Ishikawa (cell line): ENCODE measurements at regions not wholly inside any gene's neighbourhood (a gene's known extent, or its start where the extent isn't known, plus 50 kb on each side); places are given as distances from the start of the nearest gene placed in this dataset.

Source experiments
- CEBPB ChIP-seq: IDR thresholded peaks from 2 replicates; pipeline ENCODE4 v1.6.1; 2012
- CREB1 ChIP-seq: IDR thresholded peaks from 2 replicates; pipeline ENCODE4 v1.6.1; 2012; ENCODE audit warnings: low read depth
- EGR1 ChIP-seq: IDR thresholded peaks from 2 replicates; pipeline ENCODE4 v1.6.1; 2012
- EP300 ChIP-seq: IDR thresholded peaks from 2 replicates; pipeline ENCODE4 v1.6.1; 2012; ENCODE audit warnings: borderline replicate concordance
- FOXM1 ChIP-seq: IDR thresholded peaks from 2 replicates; pipeline ENCODE4 v1.6.1; 2012; ENCODE audit warnings: low read depth, borderline replicate concordance
- NFIC ChIP-seq: IDR thresholded peaks from 2 replicates; pipeline ENCODE4 v1.6.1; 2012
- RAD21 ChIP-seq: IDR thresholded peaks from 2 replicates; pipeline ENCODE4 v1.6.1; 2012; ENCODE audit warnings: low read depth
- TAF1 ChIP-seq: IDR thresholded peaks from 2 replicates; pipeline ENCODE4 v1.6.1; 2012; ENCODE audit warnings: low read depth, mild to moderate bottlenecking
- TCF12 ChIP-seq: IDR thresholded peaks from 2 replicates; pipeline ENCODE4 v1.6.1; 2012; ENCODE audit warnings: low read depth
- TEAD4 ChIP-seq: IDR thresholded peaks from 2 replicates; pipeline ENCODE4 v1.6.1; 2012
- YY1 ChIP-seq: IDR thresholded peaks from 2 replicates; pipeline ENCODE4 v1.6.1; 2012; ENCODE audit warnings: low read depth
- ZBTB7A ChIP-seq: IDR thresholded peaks from 2 replicates; pipeline ENCODE4 v1.6.1; 2012; ENCODE audit warnings: low read depth
- TF ChIP-seq, protein P1 (sequence below): IDR thresholded peaks from 2 replicates; pipeline ENCODE4 v1.6.1; 2012; ENCODE audit warnings: low read depth, mild to moderate bottlenecking
- TF ChIP-seq, protein P2 (sequence below): IDR thresholded peaks from 2 replicates; pipeline ENCODE4 v1.6.1; 2012
- TF ChIP-seq, protein P3 (sequence below): IDR thresholded peaks from 2 replicates; pipeline ENCODE4 v1.6.1; 2012

DNA sequence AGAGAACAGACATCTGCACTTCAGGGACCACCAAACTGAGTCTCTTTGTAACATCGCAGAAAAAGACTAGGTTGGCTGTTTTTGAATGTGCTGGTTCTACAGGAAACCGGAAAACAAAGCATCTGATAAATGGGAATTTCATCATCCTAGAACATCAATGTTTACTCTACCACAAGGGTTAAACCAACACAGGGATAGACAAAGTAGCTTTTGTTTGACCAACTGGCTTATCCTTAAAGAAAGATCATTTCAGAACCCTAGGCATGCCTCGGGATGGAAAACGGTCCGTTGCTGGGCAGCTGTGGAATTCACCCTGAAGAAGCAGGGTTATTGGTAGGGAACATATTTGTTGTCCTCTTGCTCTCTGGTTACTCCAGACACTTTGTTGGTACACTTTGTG is 2355.5 kb upstream of the AGA start:
- TF ChIP-seq NFIC (no peak), YY1 (no peak), TEAD4 (no peak), ZBTB7A (no peak), TCF12 (no peak), TAF1 (no peak), EGR1 (no peak), EP300 (no peak), FOXM1 (no peak), RAD21 (no peak), CREB1 (no peak), CEBPB (no peak)
- TF ChIP-seq, protein P1, sequence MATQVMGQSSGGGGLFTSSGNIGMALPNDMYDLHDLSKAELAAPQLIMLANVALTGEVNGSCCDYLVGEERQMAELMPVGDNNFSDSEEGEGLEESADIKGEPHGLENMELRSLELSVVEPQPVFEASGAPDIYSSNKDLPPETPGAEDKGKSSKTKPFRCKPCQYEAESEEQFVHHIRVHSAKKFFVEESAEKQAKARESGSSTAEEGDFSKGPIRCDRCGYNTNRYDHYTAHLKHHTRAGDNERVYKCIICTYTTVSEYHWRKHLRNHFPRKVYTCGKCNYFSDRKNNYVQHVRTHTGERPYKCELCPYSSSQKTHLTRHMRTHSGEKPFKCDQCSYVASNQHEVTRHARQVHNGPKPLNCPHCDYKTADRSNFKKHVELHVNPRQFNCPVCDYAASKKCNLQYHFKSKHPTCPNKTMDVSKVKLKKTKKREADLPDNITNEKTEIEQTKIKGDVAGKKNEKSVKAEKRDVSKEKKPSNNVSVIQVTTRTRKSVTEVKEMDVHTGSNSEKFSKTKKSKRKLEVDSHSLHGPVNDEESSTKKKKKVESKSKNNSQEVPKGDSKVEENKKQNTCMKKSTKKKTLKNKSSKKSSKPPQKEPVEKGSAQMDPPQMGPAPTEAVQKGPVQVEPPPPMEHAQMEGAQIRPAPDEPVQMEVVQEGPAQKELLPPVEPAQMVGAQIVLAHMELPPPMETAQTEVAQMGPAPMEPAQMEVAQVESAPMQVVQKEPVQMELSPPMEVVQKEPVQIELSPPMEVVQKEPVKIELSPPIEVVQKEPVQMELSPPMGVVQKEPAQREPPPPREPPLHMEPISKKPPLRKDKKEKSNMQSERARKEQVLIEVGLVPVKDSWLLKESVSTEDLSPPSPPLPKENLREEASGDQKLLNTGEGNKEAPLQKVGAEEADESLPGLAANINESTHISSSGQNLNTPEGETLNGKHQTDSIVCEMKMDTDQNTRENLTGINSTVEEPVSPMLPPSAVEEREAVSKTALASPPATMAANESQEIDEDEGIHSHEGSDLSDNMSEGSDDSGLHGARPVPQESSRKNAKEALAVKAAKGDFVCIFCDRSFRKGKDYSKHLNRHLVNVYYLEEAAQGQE: no peak
- TF ChIP-seq, protein P2, sequence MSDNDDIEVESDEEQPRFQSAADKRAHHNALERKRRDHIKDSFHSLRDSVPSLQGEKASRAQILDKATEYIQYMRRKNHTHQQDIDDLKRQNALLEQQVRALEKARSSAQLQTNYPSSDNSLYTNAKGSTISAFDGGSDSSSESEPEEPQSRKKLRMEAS: no peak
- TF ChIP-seq, protein P3, sequence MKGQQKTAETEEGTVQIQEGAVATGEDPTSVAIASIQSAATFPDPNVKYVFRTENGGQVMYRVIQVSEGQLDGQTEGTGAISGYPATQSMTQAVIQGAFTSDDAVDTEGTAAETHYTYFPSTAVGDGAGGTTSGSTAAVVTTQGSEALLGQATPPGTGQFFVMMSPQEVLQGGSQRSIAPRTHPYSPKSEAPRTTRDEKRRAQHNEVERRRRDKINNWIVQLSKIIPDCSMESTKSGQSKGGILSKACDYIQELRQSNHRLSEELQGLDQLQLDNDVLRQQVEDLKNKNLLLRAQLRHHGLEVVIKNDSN: no peak

DNA sequence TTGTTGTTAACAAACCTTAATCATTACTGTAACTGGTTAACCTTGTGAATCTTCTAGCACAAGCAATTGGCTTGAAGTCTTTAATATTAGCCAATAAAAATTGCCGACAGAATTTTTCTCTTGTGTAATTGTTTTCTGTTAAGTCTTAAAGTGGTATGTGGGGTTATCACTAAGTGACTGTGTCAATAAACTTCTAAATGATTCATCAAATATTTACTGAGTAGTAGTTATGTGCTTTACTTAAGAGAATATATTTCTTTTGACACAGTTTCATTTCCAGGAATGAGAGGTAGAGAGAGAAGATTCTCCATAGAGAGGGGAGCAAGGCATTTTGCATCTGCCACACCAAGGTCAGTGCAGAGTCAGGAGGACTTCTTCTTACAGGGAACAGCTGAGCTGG is 2361.6 kb upstream of the AGA start:
- TF ChIP-seq CREB1: no peak
- TF ChIP-seq EP300: no peak
- TF ChIP-seq, protein P2: no peak
- no peak for TF ChIP-seq CEBPB
- TF ChIP-seq RAD21: no peak
- TF ChIP-seq, protein P3: no peak
- TF ChIP-seq TEAD4: no peak
- TF ChIP-seq, protein P1: no peak
- TF ChIP-seq TAF1: no peak
- TF ChIP-seq TCF12: no peak
- TF ChIP-seq FOXM1: no peak
- no peak for TF ChIP-seq EGR1
- TF ChIP-seq YY1: no peak
- TF ChIP-seq ZBTB7A: no peak
- no peak for TF ChIP-seq NFIC

DNA sequence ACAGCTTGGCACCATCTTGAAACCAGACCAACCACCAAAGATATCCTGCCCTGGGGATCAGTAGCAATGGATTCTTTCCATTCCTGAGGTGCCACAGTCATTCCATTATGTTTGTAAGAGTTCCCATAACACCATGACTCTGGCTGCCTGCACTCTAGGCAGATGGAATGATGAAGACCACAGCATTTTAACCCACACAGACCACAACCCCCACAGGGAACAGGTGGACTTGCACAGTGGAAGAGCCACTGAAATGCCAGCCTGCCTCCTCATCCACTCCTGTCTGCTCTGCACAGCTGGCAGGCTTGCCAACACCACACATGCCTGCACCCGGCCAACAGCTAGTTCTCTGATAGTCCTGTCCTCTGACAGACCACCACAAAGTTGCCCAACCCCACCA is 2362.2 kb upstream of the AGA start:
- TF ChIP-seq, protein P1: no peak
- TF ChIP-seq CREB1 (no peak), EP300 (no peak), TAF1 (no peak), RAD21 (no peak), NFIC (no peak)
- TF ChIP-seq, protein P2: no peak

DNA sequence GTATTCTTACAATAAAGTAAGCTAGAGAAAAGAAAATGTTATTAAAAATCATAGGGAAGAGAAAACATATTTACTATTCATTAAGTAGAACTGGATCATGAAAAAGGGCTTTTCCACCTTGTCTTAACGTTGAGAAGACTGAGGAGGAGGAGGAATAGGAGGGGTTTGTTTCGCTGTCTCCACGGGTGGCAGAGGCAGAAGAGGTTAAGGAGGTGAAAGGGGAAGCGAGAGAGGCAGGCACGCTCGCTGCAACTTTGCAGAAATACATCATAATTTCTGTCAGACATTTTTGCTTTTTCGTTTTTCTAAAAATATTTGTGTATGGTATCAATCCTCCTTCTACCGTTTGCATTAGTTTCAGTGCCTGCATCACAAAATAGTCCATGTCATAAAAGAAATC is 2375.1 kb upstream of the AGA start:
- no peak for TF ChIP-seq NFIC
- TF ChIP-seq EP300: no peak
- TF ChIP-seq, protein P1: no peak
- TF ChIP-seq, protein P2: no peak
- TF ChIP-seq EGR1: no peak
- no peak for TF ChIP-seq TCF12
- no peak for TF ChIP-seq TEAD4
- TF ChIP-seq CREB1: no peak
- no peak for TF ChIP-seq FOXM1
